Activated naive CD8-positive, alpha-beta T cell (primary cell): ENCODE measurements at regions not wholly inside any gene's neighbourhood (a gene's known extent, or its start where the extent isn't known, plus 50 kb on each side); places are given as distances from the start of the nearest gene placed in this dataset.

Source experiments
- H3K27ac Mint-ChIP-seq: one replicate; pipeline ENCODE4 v1.8.0; 2021; ENCODE audit warnings: mixed read lengths
- H3K27me3 Mint-ChIP-seq: one replicate; pipeline ENCODE4 v1.8.0; 2021; ENCODE audit warnings: mixed read lengths
- H3K36me3 Mint-ChIP-seq: one replicate; pipeline ENCODE4 v1.8.0; 2021; ENCODE audit warnings: mixed read lengths
- H3K4me1 Mint-ChIP-seq: one replicate; pipeline ENCODE4 v1.8.0; 2021; ENCODE audit warnings: low read depth, mixed read lengths
- H3K4me3 Mint-ChIP-seq: one replicate; pipeline ENCODE4 v1.8.0; 2021; ENCODE audit warnings: mild to moderate bottlenecking, mixed read lengths
- H3K9me3 Mint-ChIP-seq: one replicate; pipeline ENCODE4 v1.8.0; 2021; ENCODE audit warnings: low read depth, mixed read lengths

DNA sequence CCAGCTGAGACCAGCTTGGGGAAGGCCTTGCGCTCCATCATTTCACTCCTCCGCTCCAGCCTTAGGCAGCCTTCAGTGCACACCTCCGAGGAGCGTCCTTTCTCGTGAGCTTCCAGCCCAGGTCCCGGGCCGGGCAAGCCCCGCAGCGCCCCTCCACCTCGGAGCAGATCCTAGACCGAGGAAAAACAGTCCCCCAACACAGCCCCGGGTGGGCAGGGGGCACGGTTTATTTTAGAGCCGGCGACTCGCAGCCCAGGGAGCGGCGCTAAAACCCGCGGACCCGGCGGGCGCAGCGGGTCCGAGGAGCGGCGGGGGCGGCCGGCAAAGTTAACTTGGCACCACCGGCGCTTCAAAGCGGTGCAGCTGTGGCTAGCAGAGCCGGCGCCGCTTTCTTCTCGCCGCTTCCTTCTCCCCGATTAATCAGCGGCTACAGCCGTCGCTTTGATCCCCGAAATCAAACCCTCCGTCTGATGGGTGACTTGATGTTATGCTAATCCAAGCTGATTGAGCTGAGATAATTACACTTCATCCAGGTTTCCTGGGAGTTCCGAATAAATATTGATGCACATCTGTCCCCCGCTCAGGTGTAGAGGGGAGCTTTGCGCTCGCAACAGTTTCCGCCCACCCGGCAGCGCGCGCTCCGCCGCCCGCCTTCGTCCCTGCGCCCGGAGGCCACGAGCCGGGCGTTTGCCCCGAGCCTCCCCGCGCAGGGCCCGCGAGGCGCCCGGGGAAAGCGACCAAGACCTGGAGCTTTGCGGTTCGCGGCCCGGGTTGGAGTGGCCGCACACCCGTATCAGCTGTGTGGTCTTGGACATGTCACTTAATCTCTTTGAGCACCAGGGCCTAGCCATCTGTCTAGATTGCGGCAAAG is 192.7 kb downstream of the BUD13 start:
- H3K9me3 Mint-ChIP-seq: no peaks in the 10 kb centered on the region
- H3K4me3 Mint-ChIP-seq: no peak overlapping the region
- no peaks in the 10 kb centered on the region for H3K36me3 Mint-ChIP-seq
- no peak overlapping the region for H3K27ac Mint-ChIP-seq
- peaks cover 29% of the 10 kb centered on the region for H3K27me3 Mint-ChIP-seq
- H3K4me1 Mint-ChIP-seq: peaks cover 1% of the 10 kb centered on the region

DNA sequence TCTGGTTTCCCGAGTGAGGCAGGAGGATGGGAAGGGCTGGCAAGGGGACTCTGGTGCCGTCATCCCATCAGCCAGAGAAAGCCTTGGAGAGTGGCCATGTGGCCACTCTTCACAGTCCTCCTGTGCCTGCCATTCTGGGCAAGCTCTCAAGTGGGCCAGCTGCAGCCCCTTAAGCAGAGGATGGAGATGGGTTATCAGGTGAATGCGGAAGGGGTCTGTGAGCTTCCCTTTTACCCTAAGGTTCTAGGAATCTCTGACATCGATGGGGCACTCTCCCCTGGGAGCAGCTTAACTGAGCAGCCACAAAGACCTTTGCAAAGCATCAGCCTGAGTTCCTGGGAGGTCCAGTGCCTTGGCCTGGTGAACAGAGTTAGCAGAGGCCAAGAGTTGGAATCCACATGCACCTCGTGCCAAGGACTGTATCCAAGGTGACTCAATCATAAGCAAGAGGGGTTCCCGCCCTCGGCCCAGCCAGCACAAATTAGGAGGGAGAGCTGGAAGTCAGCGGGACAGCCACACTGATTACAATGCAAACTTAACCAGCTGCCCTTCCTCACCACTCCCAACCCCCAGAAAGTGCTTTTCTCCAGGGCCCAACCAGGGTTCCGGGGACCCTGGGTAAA is 193.6 kb downstream of the BUD13 start:
- H3K27me3 Mint-ChIP-seq: peaks cover 25% of the 10 kb centered on the region
- H3K9me3 Mint-ChIP-seq: no peaks in the 10 kb centered on the region
- no peaks in the 10 kb centered on the region for H3K36me3 Mint-ChIP-seq
- peaks cover 1% of the 10 kb centered on the region for H3K4me1 Mint-ChIP-seq
- H3K27ac Mint-ChIP-seq: no peak overlapping the region
- H3K4me3 Mint-ChIP-seq: no peak overlapping the region

DNA sequence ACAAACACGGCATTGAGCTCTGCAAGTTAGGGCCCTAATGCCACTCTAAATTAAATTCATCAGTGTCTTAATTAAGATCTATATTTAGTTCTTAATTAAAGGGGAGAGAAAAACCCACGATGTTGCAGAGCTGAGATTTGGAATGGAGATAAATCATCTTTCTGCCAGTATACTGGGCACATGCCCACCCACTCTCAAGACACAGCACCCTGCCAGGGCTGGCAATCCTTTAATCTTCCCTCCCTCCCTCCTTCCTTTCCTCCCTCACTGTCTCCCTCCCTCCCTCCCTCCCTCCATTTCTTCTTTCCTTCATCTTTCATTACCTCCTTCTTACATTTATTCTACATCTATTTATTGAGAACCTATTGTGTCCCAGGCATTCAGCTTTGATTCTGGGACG is 194.8 kb downstream of the BUD13 start:
- Mint-ChIP-seq H3K9me3 (no peaks in the 10 kb centered on the region), H3K36me3 (no peaks in the 10 kb centered on the region), H3K27me3 (peaks cover 22% of the 10 kb centered on the region), H3K4me1 (peaks cover 1% of the 10 kb centered on the region), H3K4me3 (no peak overlapping the region), H3K27ac (no peak overlapping the region)

DNA sequence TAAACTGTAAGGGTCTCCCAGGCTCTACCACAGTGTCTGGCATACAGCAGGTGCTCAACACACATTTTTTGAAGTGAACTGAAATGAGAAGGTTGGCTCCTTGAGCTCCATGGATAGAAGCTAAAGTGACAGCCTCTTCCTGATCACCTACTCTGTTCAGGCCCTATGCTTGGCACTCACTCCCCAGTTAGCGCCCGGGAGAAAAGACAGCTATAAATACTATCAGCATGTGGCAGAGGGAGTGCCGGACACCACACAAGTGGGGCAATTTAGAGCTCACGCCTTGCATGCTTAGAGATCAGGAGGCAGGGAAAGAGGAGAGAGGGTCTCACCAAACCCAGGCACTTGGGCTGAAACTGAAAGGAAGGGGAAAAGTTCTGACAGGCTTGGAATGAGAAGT is 195.5 kb downstream of the BUD13 start:
- Mint-ChIP-seq H3K27ac (no peak overlapping the region), H3K4me1 (peaks cover 1% of the 10 kb centered on the region), H3K27me3 (peaks cover 22% of the 10 kb centered on the region), H3K36me3 (no peaks in the 10 kb centered on the region), H3K9me3 (no peaks in the 10 kb centered on the region), H3K4me3 (no peak overlapping the region)

DNA sequence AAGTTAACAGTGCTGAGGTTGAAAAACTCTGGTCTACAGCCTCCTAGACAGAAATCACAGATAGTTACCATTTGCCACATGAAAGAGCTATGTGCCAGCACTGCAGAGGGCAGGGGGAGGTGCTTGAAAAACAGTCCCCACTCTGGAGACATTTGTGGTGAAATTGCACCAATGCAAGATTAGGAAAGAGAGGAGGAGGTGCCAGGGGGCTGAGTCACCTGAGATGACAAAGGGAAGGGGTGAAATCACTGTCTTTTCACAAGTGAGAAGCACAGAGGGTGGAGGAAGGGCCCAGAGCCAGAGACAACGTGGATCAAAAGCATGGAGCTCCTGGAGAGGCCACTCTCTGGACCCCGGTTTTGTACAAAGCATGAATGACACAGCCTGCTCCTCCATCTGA is 196.3 kb downstream of the BUD13 start:
- Mint-ChIP-seq H3K27me3 (peaks cover 14% of the 10 kb centered on the region), H3K9me3 (no peaks in the 10 kb centered on the region)

DNA sequence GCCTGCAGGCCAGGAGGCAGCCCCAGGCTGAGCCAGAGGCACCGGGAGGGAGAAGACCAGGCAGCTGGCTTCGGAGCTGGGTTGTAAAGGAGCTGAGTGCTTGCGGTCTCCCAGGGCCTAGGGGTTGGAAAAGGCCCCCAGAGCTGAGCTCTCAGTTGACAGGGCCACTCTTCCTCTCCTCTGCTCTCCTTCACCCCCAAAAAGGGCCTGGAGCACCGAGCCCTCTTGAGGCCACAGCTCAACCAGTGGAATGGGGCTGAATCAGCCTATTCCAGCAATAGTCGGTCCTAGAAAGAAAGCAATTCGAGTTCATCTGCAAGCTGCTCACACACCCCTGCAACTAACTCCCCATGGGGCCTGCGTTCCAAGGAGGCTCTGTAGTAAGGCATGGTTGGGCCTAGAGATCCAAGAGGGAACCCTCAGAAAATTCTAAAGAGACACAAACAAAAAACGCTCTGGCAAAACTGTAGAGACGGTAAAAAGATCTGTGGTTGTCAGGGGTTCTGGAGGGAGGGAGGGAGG is 205.0 kb downstream of the BUD13 start:
- Mint-ChIP-seq H3K27ac (no peak overlapping the region), H3K27me3 (peaks cover 11% of the 10 kb centered on the region), H3K4me3 (no peak overlapping the region), H3K36me3 (no peaks in the 10 kb centered on the region), H3K4me1 (no peaks in the 10 kb centered on the region), H3K9me3 (no peaks in the 10 kb centered on the region)

More for the DNA sequence above, 196.3 kb downstream of the BUD13 start:
- peaks cover 1% of the 10 kb centered on the region for H3K4me1 Mint-ChIP-seq
- H3K27ac Mint-ChIP-seq: no peak overlapping the region
- H3K4me3 Mint-ChIP-seq: no peak overlapping the region
- no peaks in the 10 kb centered on the region for H3K36me3 Mint-ChIP-seq

DNA sequence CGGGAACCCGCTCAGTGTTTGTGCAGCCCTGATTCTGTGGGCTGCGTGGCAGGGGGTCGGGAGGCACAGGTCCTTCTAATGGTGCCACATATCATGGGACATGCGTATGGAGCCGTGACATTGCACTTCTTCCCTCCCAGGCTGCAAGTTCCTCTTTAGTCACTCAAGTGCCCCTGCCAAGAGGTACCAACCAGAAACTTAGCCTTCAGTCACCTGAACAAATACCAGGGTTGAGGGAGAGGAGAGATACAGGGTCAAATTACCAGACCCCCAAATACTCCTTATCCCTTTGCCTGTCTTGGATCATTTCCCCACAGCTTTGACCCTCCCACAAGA is 209.1 kb downstream of the BUD13 start:
- peaks cover 9% of the 10 kb centered on the region for H3K27me3 Mint-ChIP-seq
- no peak overlapping the region for H3K27ac Mint-ChIP-seq
- no peaks in the 10 kb centered on the region for H3K4me1 Mint-ChIP-seq
- H3K9me3 Mint-ChIP-seq: no peaks in the 10 kb centered on the region
- H3K4me3 Mint-ChIP-seq: no peak overlapping the region
- no peaks in the 10 kb centered on the region for H3K36me3 Mint-ChIP-seq

DNA sequence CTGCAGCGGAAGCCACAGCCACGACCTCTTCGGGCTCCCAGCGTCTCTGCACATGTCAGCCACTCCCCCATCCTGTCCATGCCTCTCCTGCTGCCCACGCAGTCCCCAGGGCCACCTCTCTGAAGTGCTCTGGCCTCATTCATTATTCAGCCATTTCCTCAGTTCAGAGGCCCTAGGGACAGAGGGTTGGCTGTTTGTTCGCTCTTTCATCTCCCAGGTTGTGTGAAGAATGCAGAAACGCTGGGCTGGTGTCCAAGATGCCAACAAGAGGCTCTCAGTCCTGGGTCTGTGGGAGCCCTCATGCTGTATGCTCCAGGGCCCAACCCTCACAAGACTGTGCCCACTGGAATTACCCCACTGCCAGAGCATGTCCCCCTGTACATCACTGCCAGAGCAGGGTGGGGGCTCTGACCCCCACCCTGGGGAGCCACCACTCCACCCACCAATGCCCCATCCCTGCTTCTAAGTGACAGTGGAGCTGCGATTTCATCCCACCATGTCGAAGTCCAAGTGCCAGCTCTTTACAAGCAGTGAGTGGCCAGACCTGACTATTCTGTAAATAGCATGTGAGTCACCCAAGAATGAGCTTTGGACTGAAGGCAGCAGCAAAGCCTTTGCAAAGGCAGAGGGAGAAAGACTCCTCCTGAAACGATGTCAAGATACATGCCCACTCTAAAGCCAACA is 209.6 kb downstream of the BUD13 start:
- H3K36me3 Mint-ChIP-seq: no peaks in the 10 kb centered on the region
- H3K27ac Mint-ChIP-seq: no peak overlapping the region
- peaks cover 9% of the 10 kb centered on the region for H3K27me3 Mint-ChIP-seq
- H3K4me1 Mint-ChIP-seq: no peaks in the 10 kb centered on the region
- H3K4me3 Mint-ChIP-seq: no peak overlapping the region
- no peaks in the 10 kb centered on the region for H3K9me3 Mint-ChIP-seq

DNA sequence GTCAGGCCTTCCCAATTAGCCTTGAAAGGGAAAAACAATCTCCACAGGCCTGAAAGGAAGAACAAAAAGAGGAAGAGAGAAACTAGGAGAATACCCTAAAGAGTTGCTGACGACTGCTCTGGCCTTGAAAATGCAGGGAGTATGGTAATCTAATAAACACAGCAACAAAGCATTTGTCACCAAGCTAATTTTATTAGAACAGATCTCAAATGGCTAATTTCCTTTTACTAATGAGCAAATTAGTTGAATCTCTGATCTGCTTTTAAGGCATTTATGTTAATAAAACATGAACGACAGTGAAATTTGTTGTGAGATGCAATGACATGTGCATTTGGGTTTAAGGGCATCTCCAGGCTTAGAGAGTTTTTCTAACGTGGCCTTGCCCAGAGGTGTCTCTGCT is 212.2 kb downstream of the BUD13 start:
- no peak overlapping the region for H3K4me3 Mint-ChIP-seq
- H3K27me3 Mint-ChIP-seq: peaks cover 7% of the 10 kb centered on the region
- H3K27ac Mint-ChIP-seq: no peak overlapping the region
- H3K4me1 Mint-ChIP-seq: no peaks in the 10 kb centered on the region
- H3K36me3 Mint-ChIP-seq: no peaks in the 10 kb centered on the region
- peaks cover 10% of the 10 kb centered on the region for H3K9me3 Mint-ChIP-seq

DNA sequence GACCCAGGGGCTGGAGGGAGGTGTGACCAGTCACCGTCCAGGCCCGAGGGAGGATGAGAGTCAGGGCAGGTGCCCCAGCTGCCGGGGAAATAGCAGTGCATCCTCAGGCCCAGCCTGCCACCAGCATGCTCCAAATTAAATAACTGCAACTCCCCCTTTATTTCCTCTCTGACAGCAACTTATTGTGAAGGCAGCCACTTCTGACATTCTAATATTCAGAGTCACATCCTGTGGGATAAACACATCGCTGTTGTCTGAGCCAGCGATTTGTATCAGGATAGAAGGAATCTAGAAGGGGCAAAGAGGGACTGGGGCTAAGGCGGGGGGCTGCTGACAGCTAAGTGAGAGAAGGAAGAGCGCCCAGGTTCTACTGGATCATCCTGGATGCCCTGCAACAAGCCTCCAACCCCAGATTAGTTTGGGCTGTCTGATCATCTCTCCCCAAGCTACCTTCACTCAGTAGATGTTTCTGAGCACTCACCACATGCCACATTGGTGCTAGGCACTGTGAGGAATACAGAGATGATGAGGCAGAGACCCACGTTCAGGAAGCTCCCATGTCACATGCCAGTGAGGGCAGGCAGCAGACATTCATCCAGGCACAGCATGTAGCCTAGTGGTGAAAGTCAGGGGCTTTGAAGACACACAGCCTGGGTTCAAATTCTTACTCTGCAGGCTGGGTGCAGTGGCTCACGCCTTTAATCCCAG is 214.1 kb downstream of the BUD13 start:
- Mint-ChIP-seq H3K27ac (no peak overlapping the region), H3K4me1 (no peaks in the 10 kb centered on the region), H3K4me3 (no peak overlapping the region), H3K9me3 (peaks cover 11% of the 10 kb centered on the region), H3K27me3 (no peaks in the 10 kb centered on the region), H3K36me3 (no peaks in the 10 kb centered on the region)

DNA sequence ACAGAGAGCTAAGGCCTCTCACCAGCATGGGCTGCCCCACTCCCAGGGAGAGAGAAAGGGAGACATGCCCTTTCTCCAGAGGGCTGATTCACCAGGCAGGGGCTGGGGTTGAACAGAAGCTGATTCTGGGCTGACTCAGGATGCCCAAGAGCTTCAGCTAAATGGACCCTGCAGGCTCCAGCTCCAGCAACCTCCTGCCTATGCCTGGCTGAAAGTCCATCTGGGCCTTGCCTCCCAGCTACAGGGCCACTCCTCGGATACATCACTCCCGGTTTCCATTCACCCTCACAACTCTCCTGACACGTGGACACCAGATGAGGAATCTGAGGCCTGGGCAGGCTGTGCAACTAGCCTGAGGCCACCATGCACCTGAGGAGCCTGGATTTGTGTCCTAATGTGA is 215.5 kb downstream of the BUD13 start:
- Mint-ChIP-seq H3K27me3 (peaks cover 1% of the 10 kb centered on the region), H3K4me1 (no peaks in the 10 kb centered on the region), H3K27ac (no peak overlapping the region), H3K4me3 (no peak overlapping the region), H3K9me3 (peaks cover 11% of the 10 kb centered on the region), H3K36me3 (no peaks in the 10 kb centered on the region)

DNA sequence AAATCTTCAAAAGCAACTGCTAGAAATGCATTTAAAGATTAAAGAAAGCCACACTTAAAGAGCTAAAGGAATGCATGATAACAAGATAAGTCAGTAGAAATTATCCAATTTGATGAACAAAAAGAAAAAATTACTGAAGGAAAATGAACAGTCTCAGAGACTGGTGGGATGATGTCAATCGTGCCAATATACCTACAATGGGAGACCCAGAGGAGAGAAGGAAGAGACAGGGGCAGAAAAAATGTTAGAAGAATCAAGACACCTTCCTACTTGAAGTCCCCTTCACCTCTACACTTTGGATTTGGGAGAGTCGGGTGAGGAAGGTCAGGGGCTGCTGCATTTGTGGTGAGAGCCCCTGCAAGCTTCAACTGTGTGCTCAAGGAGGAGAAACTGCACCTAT is 216.3 kb downstream of the BUD13 start:
- Mint-ChIP-seq H3K4me1 (no peaks in the 10 kb centered on the region), H3K9me3 (peaks cover 11% of the 10 kb centered on the region), H3K36me3 (no peaks in the 10 kb centered on the region), H3K27me3 (peaks cover 2% of the 10 kb centered on the region), H3K4me3 (no peak overlapping the region), H3K27ac (no peak overlapping the region)

DNA sequence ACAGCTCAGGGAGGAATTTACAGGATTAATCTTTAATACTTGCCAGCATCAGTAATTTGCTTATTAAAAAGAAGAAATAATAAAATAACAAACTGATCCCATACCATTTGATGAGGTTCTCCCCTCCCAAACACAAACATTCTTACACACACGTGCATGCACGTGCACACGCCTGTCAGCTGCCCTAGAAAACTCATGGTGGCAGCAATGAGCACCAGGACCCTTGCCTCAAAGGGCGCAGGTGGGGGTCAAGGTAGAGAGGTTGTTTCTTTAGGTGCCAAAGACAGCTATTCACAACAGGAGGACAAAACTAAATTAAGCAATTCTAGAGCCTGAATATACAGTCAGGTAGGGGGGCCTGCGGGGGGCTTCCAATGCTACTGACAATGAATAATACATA is 219.3 kb downstream of the BUD13 start:
- peaks cover 10% of the 10 kb centered on the region for H3K27me3 Mint-ChIP-seq
- peaks cover 11% of the 10 kb centered on the region for H3K9me3 Mint-ChIP-seq
- H3K27ac Mint-ChIP-seq: no peak overlapping the region
- H3K36me3 Mint-ChIP-seq: no peaks in the 10 kb centered on the region
- H3K4me3 Mint-ChIP-seq: no peak overlapping the region
- no peaks in the 10 kb centered on the region for H3K4me1 Mint-ChIP-seq

DNA sequence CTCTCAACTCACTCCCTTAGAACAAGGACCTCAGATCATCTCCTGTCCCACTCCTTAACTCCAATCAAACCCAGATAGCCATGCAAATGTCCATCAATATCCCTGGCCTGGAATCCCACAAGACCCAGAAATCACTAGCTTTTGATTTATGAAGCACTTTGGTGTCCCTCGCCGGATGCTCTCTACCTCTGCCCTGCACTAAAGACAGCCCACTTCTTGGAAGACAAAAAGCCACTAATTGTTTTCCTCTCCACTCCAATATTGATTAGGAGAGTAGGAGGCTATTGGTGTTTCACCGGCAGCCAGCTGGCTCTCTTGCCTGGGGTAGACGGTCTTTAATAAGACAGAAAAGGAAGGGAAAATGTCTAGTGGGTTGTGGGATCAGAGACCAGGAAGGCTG is 221.2 kb downstream of the BUD13 start:
- Mint-ChIP-seq H3K9me3 (peaks cover 11% of the 10 kb centered on the region), H3K27ac (no peak overlapping the region), H3K4me3 (no peak overlapping the region), H3K36me3 (no peaks in the 10 kb centered on the region), H3K27me3 (peaks cover 12% of the 10 kb centered on the region), H3K4me1 (no peaks in the 10 kb centered on the region)

DNA sequence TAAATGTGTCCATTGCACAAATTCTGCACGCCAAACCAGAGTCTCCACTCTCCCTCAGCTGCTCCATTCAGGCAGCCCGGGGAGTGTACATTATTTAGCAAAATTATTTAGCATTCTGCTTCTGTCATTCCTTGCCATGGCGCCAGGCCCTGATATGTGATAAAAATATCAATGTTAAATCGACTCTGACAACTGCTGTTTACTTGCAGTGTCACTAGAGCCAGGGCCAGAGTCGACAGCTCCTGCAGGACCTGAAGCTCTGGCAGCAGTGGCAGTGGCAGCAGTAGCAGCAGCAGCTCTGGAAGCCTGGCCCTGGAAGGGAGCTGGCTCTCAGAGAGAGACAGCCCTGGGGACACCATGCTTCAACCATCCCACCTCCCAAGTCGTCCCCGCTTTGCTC is 224.5 kb downstream of the BUD13 start:
- no peaks in the 10 kb centered on the region for H3K4me1 Mint-ChIP-seq
- no peak overlapping the region for H3K27ac Mint-ChIP-seq
- H3K36me3 Mint-ChIP-seq: no peaks in the 10 kb centered on the region
- peaks cover 10% of the 10 kb centered on the region for H3K27me3 Mint-ChIP-seq
- H3K9me3 Mint-ChIP-seq: no peaks in the 10 kb centered on the region
- H3K4me3 Mint-ChIP-seq: no peak overlapping the region
